HT1080 (cell line): ENCODE measurements at regions not wholly inside any gene's neighbourhood (a gene's known extent, or its start where the extent isn't known, plus 50 kb on each side); places are given as distances from the start of the nearest gene placed in this dataset.
"Not testable (repeated sequence)": the region's sequence is repeated elsewhere in the genome, so short reads cannot be mapped to it uniquely, and the experiment has no call there.

ENCODE experiments used
- DNase-seq: peaks from one replicate; pipeline ENCODE4 v3.0.0-alpha.2; 2015; ENCODE audit warnings: low read depth

GRCh38 chr2:226580403-226580802 is 219.2 kb downstream of the IRS1 start:
- DNase-seq, result no peak

GRCh38 chr2:226579519-226579918 is 220.1 kb downstream of the IRS1 start:
- peak; percentile 63 for DNase-seq

- peak; percentile 84 for DNase-seq
These were observed 220.7 kb downstream of the IRS1 start for GRCh38 chr2:226578879-226579278.

- peak; percentile 85 for DNase-seq
These were observed 221.2 kb downstream of the IRS1 start for GRCh38 chr2:226578373-226578772.

GRCh38 chr2:226575928-226576327 is 223.7 kb downstream of the IRS1 start:
- no peak for DNase-seq

- DNase-seq, result no peak
These were observed 226.5 kb downstream of the IRS1 start for GRCh38 chr2:226573158-226573557.

GRCh38 chr2:226564667-226565066 is 235.0 kb downstream of the IRS1 start:
- DNase-seq, result no peak

GRCh38 chr2:226561962-226562361 is 237.7 kb downstream of the IRS1 start:
- DNase-seq, result peak; percentile 14

- no peak for DNase-seq
These were observed 239.3 kb downstream of the IRS1 start for GRCh38 chr2:226560325-226560724.

GRCh38 chr2:226559536-226559935 is 240.1 kb downstream of the IRS1 start:
- no peak for DNase-seq

- no peak for DNase-seq
These were observed 241.2 kb downstream of the IRS1 start for GRCh38 chr2:226558418-226558817.

GRCh38 chr2:226556050-226556449 is 243.6 kb downstream of the IRS1 start:
- no peak for DNase-seq

GRCh38 chr2:226554701-226555100 is 244.9 kb downstream of the IRS1 start:
- DNase-seq, result no peak

GRCh38 chr2:226553333-226553732 is 246.3 kb downstream of the IRS1 start:
- no peak for DNase-seq

- no peak for DNase-seq
These were observed 246.9 kb downstream of the IRS1 start for GRCh38 chr2:226552571-226553285.

- DNase-seq, result no peak
These were observed 247.9 kb downstream of the IRS1 start for GRCh38 chr2:226551522-226552250.

GRCh38 chr2:226550801-226551200 is 248.8 kb downstream of the IRS1 start:
- DNase-seq, result no peak

GRCh38 chr2:226548732-226549131 is 250.9 kb downstream of the IRS1 start:
- no peak for DNase-seq

GRCh38 chr2:226544596-226545210 is 254.9 kb downstream of the IRS1 start:
- DNase-seq, result peak; percentile 35

GRCh38 chr2:226540204-226540994 is 259.2 kb downstream of the IRS1 start:
- DNase-seq, result no peak

GRCh38 chr2:226536410-226536809 is 263.2 kb downstream of the IRS1 start:
- DNase-seq, result no peak

- DNase-seq, result not testable (repeated sequence)
These were observed 266.6 kb downstream of the IRS1 start for GRCh38 chr2:226532976-226533375.
